ENCODE measurements at regions not wholly inside any gene's neighbourhood (a gene's known extent, or its start where the extent isn't known, plus 50 kb on each side); places are given as distances from the start of the nearest gene placed in this dataset.

DNA sequence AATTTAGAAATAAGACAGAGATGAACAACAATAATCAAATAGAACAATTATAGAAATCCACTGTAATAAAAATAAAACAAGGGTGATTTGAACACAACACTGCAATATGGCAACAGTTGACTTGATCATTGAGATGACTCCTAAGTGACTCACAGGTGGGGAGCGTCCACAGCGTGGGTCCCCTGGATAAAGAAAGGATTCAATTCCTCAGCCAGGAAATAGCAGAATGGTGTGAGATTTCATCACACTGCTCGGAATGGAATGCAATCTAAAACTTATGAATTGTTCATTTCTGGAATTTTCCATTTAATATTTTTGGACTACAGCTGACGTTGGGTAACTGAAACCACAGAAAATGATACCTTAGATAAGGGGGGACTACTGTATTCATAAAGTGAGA is 82.0 kb downstream of the CNTN3 start:
- BruUV-seq (replicated peaks), result no TSS peak
- no peak for DNase-seq
- no peaks in the 10 kb centered on the region for H3K9me2 ChIP-seq (ENCODE audit: insufficient read depth)
- no peaks in the 10 kb centered on the region for H3K4me1 ChIP-seq (replicated peaks; ENCODE audit: insufficient read depth)
- H3K27ac ChIP-seq, result no peak overlapping the region
- intact Hi-C loops (cut with micrococcal nuclease; ENCODE audit: unreplicated experiment), result no loop called here
- TF ChIP-seq, protein P1, sequence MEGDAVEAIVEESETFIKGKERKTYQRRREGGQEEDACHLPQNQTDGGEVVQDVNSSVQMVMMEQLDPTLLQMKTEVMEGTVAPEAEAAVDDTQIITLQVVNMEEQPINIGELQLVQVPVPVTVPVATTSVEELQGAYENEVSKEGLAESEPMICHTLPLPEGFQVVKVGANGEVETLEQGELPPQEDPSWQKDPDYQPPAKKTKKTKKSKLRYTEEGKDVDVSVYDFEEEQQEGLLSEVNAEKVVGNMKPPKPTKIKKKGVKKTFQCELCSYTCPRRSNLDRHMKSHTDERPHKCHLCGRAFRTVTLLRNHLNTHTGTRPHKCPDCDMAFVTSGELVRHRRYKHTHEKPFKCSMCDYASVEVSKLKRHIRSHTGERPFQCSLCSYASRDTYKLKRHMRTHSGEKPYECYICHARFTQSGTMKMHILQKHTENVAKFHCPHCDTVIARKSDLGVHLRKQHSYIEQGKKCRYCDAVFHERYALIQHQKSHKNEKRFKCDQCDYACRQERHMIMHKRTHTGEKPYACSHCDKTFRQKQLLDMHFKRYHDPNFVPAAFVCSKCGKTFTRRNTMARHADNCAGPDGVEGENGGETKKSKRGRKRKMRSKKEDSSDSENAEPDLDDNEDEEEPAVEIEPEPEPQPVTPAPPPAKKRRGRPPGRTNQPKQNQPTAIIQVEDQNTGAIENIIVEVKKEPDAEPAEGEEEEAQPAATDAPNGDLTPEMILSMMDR (conservative IDR thresholded peaks at IDR 0.05), result no peak
- TF ChIP-seq EZH2 (IDR thresholded peaks at IDR 0.05; ENCODE audit: low read depth), result no peak
- H3F3A ChIP-seq (ENCODE audit: insufficient read depth, low read depth), result no peaks in the 10 kb centered on the region
- ChIA-PET POLR2A (ENCODE audit: unreplicated experiment) (no interaction called here), CTCF (no interaction called here)
- 0 out of 2 replicates have a peak, but pooled peaks cover 2% of the 10 kb centered on the region for H3K27me3 ChIP-seq (ENCODE audit: insufficient read depth, low read depth)
- H3K4me2 ChIP-seq, result no peak overlapping the region
- H3K79me2 ChIP-seq (ENCODE audit: low read depth), result no peaks in the 10 kb centered on the region
- H3K9me3 ChIP-seq (ENCODE audit: insufficient read depth, low read depth), result no peaks in the 10 kb centered on the region
- H3K36me3 ChIP-seq (ENCODE audit: low read depth), result no peaks in the 10 kb centered on the region
- no peak overlapping the region for H3K4me3 ChIP-seq
- no peaks in the 10 kb centered on the region for H4K20me1 ChIP-seq (ENCODE audit: insufficient read depth)
- H2AFZ ChIP-seq, result no peak overlapping the region

DNA sequence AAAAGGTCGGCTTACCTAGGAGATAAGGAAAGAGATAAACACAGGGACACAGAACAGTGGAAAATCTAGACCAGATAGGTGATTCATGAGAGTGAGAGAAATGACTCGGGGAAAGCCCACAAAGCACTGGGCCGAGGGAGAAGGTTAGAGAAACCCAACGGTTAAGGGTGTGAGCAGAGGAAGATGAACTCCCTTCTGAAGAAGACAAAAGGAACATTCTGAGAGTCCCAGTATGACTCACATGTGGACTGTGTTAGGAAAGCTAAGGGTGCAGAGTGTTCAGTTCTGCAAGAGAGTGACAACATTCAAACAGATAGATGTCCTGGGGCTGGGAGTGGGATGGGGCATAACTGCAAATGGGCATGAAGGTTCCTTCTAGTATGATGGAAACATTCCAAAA is 83.0 kb downstream of the CNTN3 start:
- no peaks in the 10 kb centered on the region for H4K20me1 ChIP-seq (ENCODE audit: insufficient read depth)
- no peaks in the 10 kb centered on the region for H3K9me2 ChIP-seq (ENCODE audit: insufficient read depth)
- H3K27ac ChIP-seq, result no peak overlapping the region
- H2AFZ ChIP-seq, result no peak overlapping the region
- H3K4me3 ChIP-seq, result no peak overlapping the region
- ChIA-PET POLR2A (ENCODE audit: unreplicated experiment) (no interaction called here), CTCF (no interaction called here)
- no TSS peak for BruUV-seq (replicated peaks)
- H3K27me3 ChIP-seq (ENCODE audit: insufficient read depth, low read depth), result 0 out of 2 replicates have a peak, but pooled peaks cover 3% of the 10 kb centered on the region
- intact Hi-C loops (cut with micrococcal nuclease; ENCODE audit: unreplicated experiment), result no loop called here
- H3K9me3 ChIP-seq (ENCODE audit: insufficient read depth, low read depth), result no peaks in the 10 kb centered on the region
- H3K4me1 ChIP-seq (replicated peaks; ENCODE audit: insufficient read depth), result no peaks in the 10 kb centered on the region
- TF ChIP-seq, protein P1 (conservative IDR thresholded peaks at IDR 0.05), result no peak
- TF ChIP-seq EZH2 (IDR thresholded peaks at IDR 0.05; ENCODE audit: low read depth), result no peak
- no peak for DNase-seq
- no peak overlapping the region for H3K4me2 ChIP-seq
- H3K79me2 ChIP-seq (ENCODE audit: low read depth), result no peaks in the 10 kb centered on the region
- H3K36me3 ChIP-seq (ENCODE audit: low read depth), result no peaks in the 10 kb centered on the region
- H3F3A ChIP-seq (ENCODE audit: insufficient read depth, low read depth), result no peaks in the 10 kb centered on the region

DNA sequence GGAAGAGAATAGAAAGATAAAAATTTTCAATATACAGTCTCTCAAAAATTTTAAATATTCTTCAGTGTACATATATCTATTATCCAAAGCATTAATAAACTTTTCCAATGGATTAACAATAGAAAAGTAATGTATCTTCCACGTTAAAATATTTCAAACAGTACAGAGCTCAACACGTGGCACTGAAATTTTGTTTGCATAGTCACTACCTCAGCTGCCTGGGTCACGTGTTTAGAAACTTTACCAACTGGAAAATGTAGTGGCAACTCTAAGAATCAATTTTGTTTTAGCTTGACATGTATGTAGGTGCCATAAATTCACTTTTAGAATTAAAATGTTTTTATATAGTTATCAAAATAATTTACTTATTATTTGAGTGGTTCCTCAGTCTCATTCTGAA is 85.3 kb downstream of the CNTN3 start:
- ChIA-PET CTCF (no interaction called here), POLR2A (ENCODE audit: unreplicated experiment) (no interaction called here)
- H3K36me3 ChIP-seq (ENCODE audit: low read depth), result no peaks in the 10 kb centered on the region
- no peaks in the 10 kb centered on the region for H4K20me1 ChIP-seq (ENCODE audit: insufficient read depth)
- no peaks in the 10 kb centered on the region for H3K4me1 ChIP-seq (replicated peaks; ENCODE audit: insufficient read depth)
- H3K79me2 ChIP-seq (ENCODE audit: low read depth), result no peaks in the 10 kb centered on the region
- H3F3A ChIP-seq (ENCODE audit: insufficient read depth, low read depth), result no peaks in the 10 kb centered on the region
- H3K27ac ChIP-seq, result no peak overlapping the region
- no peak for DNase-seq
- H3K27me3 ChIP-seq (ENCODE audit: insufficient read depth, low read depth), result 0 out of 2 replicates have a peak, but pooled peaks cover 3% of the 10 kb centered on the region
- no TSS peak for BruUV-seq (replicated peaks)
- H3K4me2 ChIP-seq, result no peak overlapping the region
- intact Hi-C loops (cut with micrococcal nuclease; ENCODE audit: unreplicated experiment), result no loop called here
- H3K9me3 ChIP-seq (ENCODE audit: insufficient read depth, low read depth), result no peaks in the 10 kb centered on the region
- H3K9me2 ChIP-seq (ENCODE audit: insufficient read depth), result no peaks in the 10 kb centered on the region
- no peak overlapping the region for H2AFZ ChIP-seq
- H3K4me3 ChIP-seq, result no peak overlapping the region
- TF ChIP-seq EZH2 (IDR thresholded peaks at IDR 0.05; ENCODE audit: low read depth), result no peak
- TF ChIP-seq, protein P1 (conservative IDR thresholded peaks at IDR 0.05), result no peak

Data from PC-9 (cell line).